ENCODE measurements at regions not wholly inside any gene's neighbourhood (a gene's known extent, or its start where the extent isn't known, plus 50 kb on each side); places are given as distances from the start of the nearest gene placed in this dataset.

DNA sequence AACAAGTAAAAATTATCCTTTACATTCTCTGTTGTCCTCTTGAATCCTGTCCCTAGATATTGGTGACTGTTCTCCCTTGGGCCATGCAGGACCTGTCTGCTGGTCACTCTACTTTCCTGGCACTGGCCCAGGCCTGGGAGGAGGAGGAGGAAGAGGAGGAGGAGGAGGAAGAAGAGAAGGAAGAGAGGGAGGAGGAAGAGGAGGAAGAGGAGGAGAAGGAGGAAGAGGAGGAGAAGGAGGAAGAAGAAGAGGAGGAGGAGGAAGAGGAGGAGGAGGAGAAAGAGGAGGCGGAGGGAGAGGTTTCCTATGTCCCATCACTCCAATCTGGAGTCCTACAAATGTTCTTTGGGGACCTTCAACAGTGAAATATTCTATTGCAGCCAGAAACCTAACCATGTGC lies 97.3 kb upstream of the NAMPT start:
- Histone ChIP-seq H3K4me3 (no peak overlapping the region), H3K36me3 (no peaks in the 10 kb centered on the region), H3K27me3 (replicated peaks; ENCODE audit: insufficient read depth) (no peaks in the 10 kb centered on the region), H3K4me1 (ENCODE audit: control insufficient read depth in 1 of 2, low read depth in 2 of 2) (peaks cover 0 to 2% of the 10 kb centered on the region in 2 donors), H3K9me3 (no peaks in the 10 kb centered on the region), H3K27ac (no peak overlapping the region)
- TF ChIP-seq, protein P1, sequence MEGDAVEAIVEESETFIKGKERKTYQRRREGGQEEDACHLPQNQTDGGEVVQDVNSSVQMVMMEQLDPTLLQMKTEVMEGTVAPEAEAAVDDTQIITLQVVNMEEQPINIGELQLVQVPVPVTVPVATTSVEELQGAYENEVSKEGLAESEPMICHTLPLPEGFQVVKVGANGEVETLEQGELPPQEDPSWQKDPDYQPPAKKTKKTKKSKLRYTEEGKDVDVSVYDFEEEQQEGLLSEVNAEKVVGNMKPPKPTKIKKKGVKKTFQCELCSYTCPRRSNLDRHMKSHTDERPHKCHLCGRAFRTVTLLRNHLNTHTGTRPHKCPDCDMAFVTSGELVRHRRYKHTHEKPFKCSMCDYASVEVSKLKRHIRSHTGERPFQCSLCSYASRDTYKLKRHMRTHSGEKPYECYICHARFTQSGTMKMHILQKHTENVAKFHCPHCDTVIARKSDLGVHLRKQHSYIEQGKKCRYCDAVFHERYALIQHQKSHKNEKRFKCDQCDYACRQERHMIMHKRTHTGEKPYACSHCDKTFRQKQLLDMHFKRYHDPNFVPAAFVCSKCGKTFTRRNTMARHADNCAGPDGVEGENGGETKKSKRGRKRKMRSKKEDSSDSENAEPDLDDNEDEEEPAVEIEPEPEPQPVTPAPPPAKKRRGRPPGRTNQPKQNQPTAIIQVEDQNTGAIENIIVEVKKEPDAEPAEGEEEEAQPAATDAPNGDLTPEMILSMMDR (IDR thresholded peaks at IDR 0.05) = no peak
- ATAC-seq (ENCODE audit: insufficient number of reproducible peaks, low FRiP score, low read depth) (no peak), DNase-seq (ENCODE audit: low spot score) (no peak)

- no peak overlapping the region for H3K4me3 ChIP-seq
- H3K9me3 ChIP-seq = no peaks in the 10 kb centered on the region
- H3K27me3 ChIP-seq (replicated peaks; ENCODE audit: insufficient read depth) = no peaks in the 10 kb centered on the region
- no peak for DNase-seq (ENCODE audit: low spot score)
- no peak overlapping the region for H3K27ac ChIP-seq
- H3K36me3 ChIP-seq = no peaks in the 10 kb centered on the region
- H3K4me1 ChIP-seq (ENCODE audit: control insufficient read depth in 1 of 2, low read depth in 2 of 2) = peaks cover 0 to 3% of the 10 kb centered on the region in 2 donors
- TF ChIP-seq, protein P1 (IDR thresholded peaks at IDR 0.05) = no peak
- no peak for ATAC-seq (ENCODE audit: insufficient number of reproducible peaks, low FRiP score, low read depth)
These were observed 96.5 kb upstream of the NAMPT start for GRCh38 chr7:106381252-106381651.

- Histone ChIP-seq H3K36me3 (no peaks in the 10 kb centered on the region), H3K27ac (no peak overlapping the region), H3K4me3 (no peak overlapping the region), H3K27me3 (replicated peaks; ENCODE audit: insufficient read depth) (no peaks in the 10 kb centered on the region), H3K9me3 (no peaks in the 10 kb centered on the region), H3K4me1 (ENCODE audit: control insufficient read depth in 1 of 2, low read depth in 2 of 2) (peaks cover 0 to 6% of the 10 kb centered on the region in 2 donors)
- TF ChIP-seq, protein P1 (IDR thresholded peaks at IDR 0.05) = no peak
- DNase-seq (ENCODE audit: low spot score) (no peak), ATAC-seq (ENCODE audit: insufficient number of reproducible peaks, low FRiP score, low read depth) (no peak)
These were observed 93.1 kb upstream of the NAMPT start for GRCh38 chr7:106377847-106378361.

- Histone ChIP-seq H3K27me3 (replicated peaks; ENCODE audit: insufficient read depth) (no peaks in the 10 kb centered on the region), H3K4me1 (ENCODE audit: control insufficient read depth in 1 of 2, low read depth in 2 of 2) (peaks cover 0 to 6% of the 10 kb centered on the region in 2 donors), H3K27ac (no peak overlapping the region), H3K4me3 (no peak overlapping the region), H3K36me3 (no peaks in the 10 kb centered on the region), H3K9me3 (no peaks in the 10 kb centered on the region)
- ATAC-seq (ENCODE audit: insufficient number of reproducible peaks, low FRiP score, low read depth) (no peak), DNase-seq (ENCODE audit: low spot score) (no peak)
- TF ChIP-seq, protein P1 (IDR thresholded peaks at IDR 0.05) = no peak
These were observed 91.4 kb upstream of the NAMPT start for GRCh38 chr7:106376026-106376799.

DNA sequence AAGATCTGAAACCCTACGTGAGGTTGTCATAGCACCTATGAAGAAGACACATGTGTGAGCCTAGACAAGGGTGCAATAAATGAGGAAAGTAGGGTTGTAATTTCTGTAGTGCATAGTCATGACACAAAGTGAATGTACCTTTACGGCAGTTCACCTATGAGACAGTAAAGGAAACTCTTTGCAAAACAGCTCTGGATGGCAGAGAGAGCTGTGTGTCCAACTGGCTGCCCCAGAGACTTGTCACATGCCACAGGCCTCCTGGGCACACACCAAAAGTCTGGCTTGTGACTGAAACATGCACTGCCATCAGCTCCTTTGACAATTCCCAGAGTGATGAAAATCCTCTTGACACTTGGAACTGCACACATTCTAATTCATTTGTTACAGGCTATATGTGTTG lies 90.7 kb upstream of the NAMPT start:
- no peak overlapping the region for H3K27ac ChIP-seq
- H3K4me1 ChIP-seq (ENCODE audit: control insufficient read depth in 1 of 2, low read depth in 2 of 2) = peaks cover 0 to 6% of the 10 kb centered on the region in 2 donors
- ATAC-seq (ENCODE audit: insufficient number of reproducible peaks, low FRiP score, low read depth) (no peak), DNase-seq (ENCODE audit: low spot score) (no peak)
- TF ChIP-seq, protein P1 (IDR thresholded peaks at IDR 0.05) = no peak
- no peaks in the 10 kb centered on the region for H3K27me3 ChIP-seq (replicated peaks; ENCODE audit: insufficient read depth)
- no peak overlapping the region for H3K4me3 ChIP-seq
- no peaks in the 10 kb centered on the region for H3K9me3 ChIP-seq
- no peaks in the 10 kb centered on the region for H3K36me3 ChIP-seq

Data from thoracic aorta (tissue), 2 donors.